Cardiac fibroblast (primary cell): ENCODE measurements at regions not wholly inside any gene's neighbourhood (a gene's known extent, or its start where the extent isn't known, plus 50 kb on each side); places are given as distances from the start of the nearest gene placed in this dataset.

ENCODE experiments used
- DNase-seq, 2 donors: peaks; one replicate each; pipeline versions ENCODE4 v3.0.0 to v3.0.0-alpha.2; 2010; ENCODE audit warnings: low read depth in 2 of 2
- H3K4me3 ChIP-seq, 2 donors: replicated peaks in 1 of 2; 1 replicate in 1 of 2; 2 replicates in 1 of 2; pipeline ENCODE4 v1.5.1; 2011; ENCODE audit warnings: low read depth in 2 of 2, low read length in 2 of 2, mild to moderate bottlenecking in 2 of 2, moderate library complexity in 1 of 2
- CTCF ChIP-seq: IDR thresholded peaks from one replicate; pipeline ENCODE4 v1.5.1; 2011; ENCODE audit warnings: low read depth, mild to moderate bottlenecking, low read length, inconsistent platforms

- DNase-seq, result peak in 1 of 2 donors; percentile 50
- no peak overlapping the region for H3K4me3 ChIP-seq
- no peak for TF ChIP-seq CTCF
Observed at GRCh38 chr11:121800731-121801393, 315.2 kb downstream of the BLID start.

GRCh38 chr11:121800240-121800639 lies 315.8 kb downstream of the BLID start:
- TF ChIP-seq CTCF, result no peak

GRCh38 chr11:121797496-121797895 lies 318.5 kb downstream of the BLID start:
- no peak for DNase-seq
- H3K4me3 ChIP-seq, result no peak overlapping the region
- TF ChIP-seq CTCF, result no peak

More at GRCh38 chr11:121800240-121800639, 315.8 kb downstream of the BLID start:
- no peak overlapping the region for H3K4me3 ChIP-seq
- DNase-seq, result no peak

- no peak overlapping the region for H3K4me3 ChIP-seq
- DNase-seq, result no peak
- no peak for TF ChIP-seq CTCF
Observed at GRCh38 chr11:121795174-121795573, 320.8 kb downstream of the BLID start.

- DNase-seq, result no peak
- TF ChIP-seq CTCF, result no peak
- H3K4me3 ChIP-seq, result no peak overlapping the region
Observed at GRCh38 chr11:121794671-121795141, 321.3 kb downstream of the BLID start.

GRCh38 chr11:121793916-121794315 lies 322.1 kb downstream of the BLID start:
- no peak for DNase-seq
- TF ChIP-seq CTCF, result no peak
- no peak overlapping the region for H3K4me3 ChIP-seq

- no peak for TF ChIP-seq CTCF
- DNase-seq, result peak in 1 of 2 donors; percentile 20
- no peak overlapping the region for H3K4me3 ChIP-seq
Observed at GRCh38 chr11:121793291-121793690, 322.7 kb downstream of the BLID start.
